C4-2B (cell line): ENCODE measurements at regions not wholly inside any gene's neighbourhood (a gene's known extent, or its start where the extent isn't known, plus 50 kb on each side); places are given as distances from the start of the nearest gene placed in this dataset.
"Not testable (repeated sequence)": the region's sequence is repeated elsewhere in the genome, so short reads cannot be mapped to it uniquely, and the experiment has no call there.

Source experiments
- H3K27ac ChIP-seq: fragments of 450-650 bp; 2 replicates; pipeline ENCODE4 v1.5.1; 2017
- CTCF ChIP-seq: fragments of 450-650 bp; conservative IDR thresholded peaks from 2 replicates; pipeline ENCODE4 v1.5.1; 2017; ENCODE audit warnings: mild to moderate bottlenecking
- ZFX ChIP-seq: fragments of 450-650 bp; IDR thresholded peaks from 2 replicates; pipeline ENCODE4 v1.6.1; 2017

DNA sequence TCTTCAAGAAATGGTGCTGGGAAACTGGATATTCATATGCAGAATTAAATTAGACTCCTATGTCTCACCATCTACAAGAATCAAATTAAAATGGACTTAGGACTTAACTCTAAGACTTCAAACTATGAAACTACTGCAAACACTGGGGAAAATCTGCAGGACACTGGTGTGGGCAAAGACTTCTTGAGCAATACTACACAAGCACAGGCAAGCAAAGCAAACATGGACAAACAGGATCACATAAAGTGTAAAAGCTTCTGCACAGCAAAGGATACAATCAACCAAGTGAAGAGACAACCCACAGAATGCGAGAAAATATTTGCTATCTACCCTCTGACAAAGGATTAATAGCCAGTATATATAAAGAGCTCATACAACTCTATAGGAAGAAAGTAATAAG is 1161.1 kb upstream of the CITED2 start:
- H3K27ac ChIP-seq: no peak overlapping the region
- TF ChIP-seq ZFX (no peak), CTCF (no peak)

DNA sequence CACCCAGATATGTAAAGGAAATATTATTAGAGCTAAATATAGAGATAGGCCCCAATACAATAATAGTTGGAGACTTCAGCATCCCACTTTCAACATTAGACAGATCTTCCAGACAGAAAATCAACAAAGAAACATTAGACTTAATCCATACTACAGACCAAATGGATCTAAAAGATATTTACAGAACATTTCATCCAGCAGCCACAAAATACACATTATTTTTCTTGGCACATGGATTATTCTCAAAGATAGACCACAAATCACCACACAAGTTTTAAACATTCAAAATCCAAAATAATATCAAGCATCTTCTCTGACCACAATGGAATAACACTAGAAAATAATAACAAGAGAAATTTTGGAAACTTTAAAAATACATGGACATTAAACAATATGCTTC is 1159.1 kb upstream of the CITED2 start:
- TF ChIP-seq CTCF (no peak), ZFX (no peak)
- H3K27ac ChIP-seq: no peak overlapping the region

GRCh38 chr6:140504776-140505175 is 1130.3 kb upstream of the CITED2 start:
- TF ChIP-seq CTCF (no peak), ZFX (no peak)

DNA sequence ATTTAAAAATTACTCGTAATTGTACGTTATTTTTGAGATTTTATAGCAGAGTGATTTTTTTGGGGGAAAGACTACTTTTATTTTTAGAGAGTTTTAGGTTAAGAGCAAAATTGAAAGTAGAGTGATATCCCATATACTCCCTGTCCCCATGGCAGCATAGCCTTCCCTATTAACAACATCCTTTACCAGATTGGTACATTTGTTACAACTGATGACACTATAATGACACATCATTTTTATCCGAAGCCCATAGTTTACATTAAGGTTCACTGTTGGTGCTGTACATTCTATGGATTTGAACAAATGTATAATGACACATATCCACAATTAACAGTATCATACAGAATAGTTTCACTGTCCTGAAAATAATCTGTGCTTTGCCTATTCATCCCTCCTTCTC is 1126.4 kb upstream of the CITED2 start:
- TF ChIP-seq CTCF (no peak), ZFX (no peak)
- no peak overlapping the region for H3K27ac ChIP-seq

More at GRCh38 chr6:140504776-140505175, 1130.3 kb upstream of the CITED2 start:
- no peak overlapping the region for H3K27ac ChIP-seq

GRCh38 chr6:140499607-140500006 is 1125.2 kb upstream of the CITED2 start:
- no peak overlapping the region for H3K27ac ChIP-seq
- TF ChIP-seq CTCF (no peak), ZFX (no peak)

DNA sequence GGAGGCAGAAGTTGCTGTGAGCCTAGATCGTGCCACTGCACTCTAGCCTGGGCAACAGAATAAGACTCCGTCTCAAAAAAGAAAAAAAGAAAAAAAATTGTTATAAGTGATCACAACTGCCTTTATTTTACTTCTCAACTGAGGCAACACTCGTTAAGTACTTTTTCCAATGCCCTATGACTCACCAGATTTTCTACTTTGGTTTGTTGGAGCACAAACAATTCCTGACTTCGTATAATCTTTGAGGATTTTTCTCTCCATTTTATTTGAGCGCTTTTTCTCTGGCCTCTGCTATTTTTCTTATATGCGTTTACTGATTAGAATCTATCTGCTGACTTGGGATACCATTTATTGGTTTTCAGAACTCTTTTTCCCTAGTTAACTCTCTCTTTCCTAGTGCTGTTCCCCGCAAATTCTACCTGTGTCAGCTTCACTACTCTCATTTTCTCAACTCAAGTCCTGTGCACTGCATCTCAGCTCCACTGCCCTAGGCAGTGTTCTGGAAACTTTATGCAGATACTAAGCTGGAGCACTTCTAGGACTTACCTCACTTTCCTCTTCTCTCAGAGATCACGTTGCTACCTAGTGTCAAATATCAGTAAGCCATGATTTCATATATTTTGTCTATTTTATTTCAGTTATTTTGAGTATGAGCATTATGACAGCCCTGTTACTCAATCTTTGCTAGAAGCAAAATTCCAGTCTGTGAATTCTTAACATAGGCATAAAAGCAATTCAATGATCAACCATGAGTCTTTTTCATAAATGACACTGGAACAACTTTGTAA is 1120.1 kb upstream of the CITED2 start:
- H3K27ac ChIP-seq: no peak overlapping the region
- TF ChIP-seq CTCF (no peak), ZFX (no peak)

DNA sequence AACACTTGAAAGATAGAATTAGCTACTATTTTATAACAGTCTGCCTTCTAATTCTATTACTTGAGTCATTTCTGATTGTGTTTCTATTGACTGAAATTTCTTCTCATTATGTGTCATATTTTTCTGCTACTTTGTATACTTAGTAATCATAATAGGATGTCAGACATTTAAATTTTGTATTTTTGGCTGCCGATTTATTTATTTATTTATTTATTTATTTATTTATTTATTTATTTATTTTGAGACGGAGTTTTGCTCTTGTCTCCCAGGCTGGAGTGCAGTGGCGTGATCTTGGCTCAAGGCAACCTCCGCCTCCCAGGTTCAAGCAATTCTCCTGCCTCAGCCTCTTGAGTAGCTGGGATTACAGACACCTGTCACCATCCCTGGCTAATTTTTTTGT is 1119.0 kb upstream of the CITED2 start:
- H3K27ac ChIP-seq: not testable (repeated sequence)

DNA sequence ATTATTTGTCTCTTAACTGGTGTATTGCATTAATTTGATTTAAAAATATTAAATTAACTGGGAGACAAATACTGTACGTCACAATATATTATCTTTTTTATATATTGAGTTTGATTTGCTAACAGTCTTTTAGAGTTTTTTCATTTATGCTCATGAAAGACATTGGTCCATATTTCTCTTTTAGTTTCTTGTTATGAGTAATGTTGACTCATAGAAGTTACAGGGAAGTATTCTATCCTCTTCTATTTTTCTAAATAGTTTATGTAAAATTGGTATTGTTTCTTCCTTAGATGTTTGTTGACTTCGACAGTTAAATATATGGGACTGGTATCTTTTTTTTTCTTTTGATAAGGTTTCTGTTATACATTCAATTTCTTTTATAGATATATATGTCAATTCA is 1115.6 kb upstream of the CITED2 start:
- H3K27ac ChIP-seq: no peak overlapping the region
- no peak for TF ChIP-seq CTCF
- TF ChIP-seq ZFX: no peak
